A549 (cell line): ENCODE measurements at regions not wholly inside any gene's neighbourhood (a gene's known extent, or its start where the extent isn't known, plus 50 kb on each side); places are given as distances from the start of the nearest gene placed in this dataset.

Source experiments
- ATAC-seq, 2 experiments: fragments of 200-7000 bp in 1 of 2; fragments of >200 bp in 1 of 2; cut with Nextera tagmentation in 1 of 2; cut with Tn5 transposase in 1 of 2; 3 replicates each; pipeline versions ENCODE4 v1.8.0 to v1.9.1; 2018 to 2020; ENCODE audit warnings: mild to moderate bottlenecking in 1 of 2, moderate library complexity in 1 of 2
- CTCF ChIA-PET: fragments of 300-600 bp; sonication (Branson Sonifier 250); formaldehyde crosslinking; extraction: SDS; loops from one replicate; lab custom pipeline; 2021; ENCODE audit warnings: antibody characterized with exemption, inconsistent platforms; lab: Yijun Ruan, JAX
- POLR2A ChIA-PET: fragments of 350-600 bp; formaldehyde crosslinking; extraction: SDS; loops from one replicate; lab custom pipeline; 2021; ENCODE audit warnings: antibody characterized with exemption, inconsistent platforms; lab: Yijun Ruan, JAX
- DNase-seq, 2 experiments: peaks; one replicate each; pipeline versions ENCODE4 v3.0.0 to v3.0.0-alpha.2; 2011 to 2016; ENCODE audit warnings: low read depth in 1 of 2, low spot score in 1 of 2
- FAIRE-seq: peaks from 2 replicates; lab custom pipeline; 2011; peaks lifted over from hg19 to GRCh38; lab: Jason Lieb, UNC
- H3K27ac ChIP-seq, 2 experiments: fragments of >200 bp; sonication (Bioruptor Twin); formaldehyde crosslinking; 3 replicates each; pipeline ENCODE4 v1.5.1; 2016 to 2017
- H3K4me1 ChIP-seq: fragments of >200 bp; sonication (Bioruptor Twin); formaldehyde crosslinking; 3 replicates; pipeline ENCODE4 v1.6.1; 2016
- H3K4me2 ChIP-seq: fragments of >200 bp; sonication (Bioruptor Twin); formaldehyde crosslinking; 3 replicates; pipeline ENCODE4 v1.6.1; 2016
- H3K4me3 ChIP-seq: fragments of >200 bp; sonication (Bioruptor Twin); formaldehyde crosslinking; 3 replicates; pipeline ENCODE4 v1.5.1; 2016
- H3K9me3 ChIP-seq: fragments of >200 bp; sonication (Bioruptor Twin); formaldehyde crosslinking; 3 replicates; pipeline ENCODE4 v1.6.1; 2016
- CBX2 ChIP-seq: fragments of 200-600 bp; sonication (generic); IDR thresholded peaks from 2 replicates; pipeline ENCODE4 v1.6.1; 2016; ENCODE audit warnings: low read depth, mild to moderate bottlenecking, borderline replicate concordance
- ELK1 ChIP-seq: fragments of 150-350 bp; IDR thresholded peaks from 2 replicates; pipeline ENCODE4 v1.6.1; 2014; ENCODE audit warnings: low read depth, mild to moderate bottlenecking, low read length
- FOSB ChIP-seq: fragments of 250-450 bp; sonication (Bioruptor Pico); IDR thresholded peaks from 2 replicates; pipeline ENCODE4 v1.5.0; 2020; ENCODE audit warnings: mild to moderate bottlenecking, moderate library complexity
- HDAC2 ChIP-seq: fragments of 200-600 bp; sonication (generic); IDR thresholded peaks from 2 replicates; pipeline ENCODE4 v1.6.1; 2016
- HES2 ChIP-seq: fragments of >200 bp; sonication (Bioruptor Twin); formaldehyde crosslinking; IDR thresholded peaks from 2 replicates; pipeline ENCODE4 v1.6.1; 2016
- HOXA7 ChIP-seq: fragments of 250-450 bp; sonication (Bioruptor Pico); IDR thresholded peaks from 2 replicates; pipeline ENCODE4 v1.5.0; 2020; ENCODE audit warnings: mild to moderate bottlenecking, moderate library complexity
- HOXB5 ChIP-seq: fragments of 250-450 bp; sonication (Bioruptor Pico); IDR thresholded peaks from 2 replicates; pipeline ENCODE4 v1.5.0; 2020; ENCODE audit warnings: mild to moderate bottlenecking, moderate library complexity
- KDM1A ChIP-seq: fragments of 200-600 bp; sonication (generic); IDR thresholded peaks from 2 replicates; pipeline ENCODE4 v1.6.1; 2016; ENCODE audit warnings: low read depth, mild to moderate bottlenecking
- KDM5A ChIP-seq: fragments of 200-600 bp; sonication (generic); IDR thresholded peaks from 2 replicates; pipeline ENCODE4 v1.6.1; 2016; ENCODE audit warnings: antibody characterized with exemption, mild to moderate bottlenecking
- MAFK ChIP-seq: fragments of 450-650 bp; IDR thresholded peaks from 2 replicates; pipeline ENCODE4 v1.6.1; 2014; ENCODE audit not compliant: partially characterized antibody
- MAX ChIP-seq: IDR thresholded peaks from 2 replicates; pipeline ENCODE4 v1.6.1; 2012
- MAZ ChIP-seq: fragments of 150-350 bp; IDR thresholded peaks from 2 replicates; pipeline ENCODE4 v1.6.1; 2014; ENCODE audit warnings: antibody characterized with exemption, low read depth, low read length, borderline replicate concordance
- PBX3 ChIP-seq: IDR thresholded peaks from 2 replicates; pipeline ENCODE4 v1.6.1; 2012
- POLR2A ChIP-seq: IDR thresholded peaks from 2 replicates; pipeline ENCODE4 v1.6.1; 2012; ENCODE audit warnings: mild to moderate bottlenecking, low read length
- RARB ChIP-seq: fragments of 250-450 bp; sonication (Bioruptor Pico); IDR thresholded peaks from 2 replicates; pipeline ENCODE4 v1.8.0; 2021; ENCODE audit warnings: mild to moderate bottlenecking, moderate library complexity
- RCOR1 ChIP-seq: fragments of 150-350 bp; IDR thresholded peaks from 2 replicates; pipeline ENCODE4 v1.6.1; 2014; ENCODE audit warnings: antibody characterized with exemption, low read length, low read depth
- REST ChIP-seq: fragments of 200-600 bp; sonication (generic); IDR thresholded peaks from 2 replicates; pipeline ENCODE4 v1.6.1; 2016; ENCODE audit warnings: antibody characterized with exemption, mild to moderate bottlenecking, moderate library complexity
- RFX5 ChIP-seq: fragments of 450-650 bp; IDR thresholded peaks from 2 replicates; pipeline ENCODE4 v1.7.1; 2014; ENCODE audit warnings: antibody characterized with exemption, mild to moderate bottlenecking, moderate library complexity
- ZC3H11A ChIP-seq: fragments of 450-650 bp; IDR thresholded peaks from 2 replicates; pipeline ENCODE4 v1.6.1; 2014; ENCODE audit warnings: antibody characterized with exemption, mild to moderate bottlenecking
- ZFP36 ChIP-seq: fragments of 450-650 bp; IDR thresholded peaks from 2 replicates; pipeline ENCODE4 v1.6.1; 2014; ENCODE audit warnings: borderline replicate concordance; ENCODE audit not compliant: partially characterized antibody
- ZNF302 ChIP-seq: fragments of 250-450 bp; sonication (Bioruptor Pico); IDR thresholded peaks from 2 replicates; pipeline ENCODE4 v1.9.0; 2021; ENCODE audit warnings: inconsistent platforms, mild to moderate bottlenecking, moderate library complexity
- ZSCAN20 ChIP-seq: fragments of 250-450 bp; sonication (Bioruptor Pico); IDR thresholded peaks from 2 replicates; pipeline ENCODE4 v1.8.0; 2022; ENCODE audit warnings: mild to moderate bottlenecking, moderate library complexity
- WGBS: methylation state at CpG from one replicate; pipeline ENCODE4 v1.1.6; 2017; ENCODE audit errors: missing lambda C conversion rate; 5-methylcytosine and 5-hydroxymethylcytosine counted together

- ATAC-seq (no peak), DNase-seq (no peak), FAIRE-seq (no peak)
- Histone ChIP-seq H3K27ac (no peak overlapping the region), H3K4me3 (no peak overlapping the region), H3K4me2 (no peak overlapping the region), H3K9me3 (no peaks in the 10 kb centered on the region), H3K4me1 (no peaks in the 10 kb centered on the region)
- ChIA-PET POLR2A (no interaction called here), CTCF (no interaction called here)
- TF ChIP-seq REST (no peak), ZFP36 (no peak), HOXA7 (CRISPR knock-in tag) (no peak), CBX2 (no peak), KDM1A (no peak), MAX (no peak), ELK1 (no peak), KDM5A (no peak), ZNF302 (CRISPR knock-in tag) (no peak), HDAC2 (no peak), HES2 (no peak), ZSCAN20 (CRISPR knock-in tag) (no peak), ZC3H11A (no peak), POLR2A (no peak), PBX3 (no peak), HOXB5 (CRISPR knock-in tag) (no peak), RFX5 (no peak), RCOR1 (no peak), MAFK (no peak), RARB (CRISPR knock-in tag) (no peak)
- 0% methylated on average over 1 of the region's 1 CpG for WGBS
These were observed 616.2 kb downstream of the RWDD3 start for GRCh38 chr1:95850165-95850649.

- FAIRE-seq (no peak), DNase-seq (no peak), ATAC-seq (no peak)
- no peak overlapping the region for H3K27ac ChIP-seq
- ChIA-PET CTCF (no interaction called here), POLR2A (no interaction called here)
- TF ChIP-seq FOSB (no peak), MAZ (no peak), RFX5 (peak; percentile 72)
- no peak overlapping the region for H3K4me3 ChIP-seq
- no peaks in the 10 kb centered on the region for H3K9me3 ChIP-seq
- H3K4me1 ChIP-seq = no peaks in the 10 kb centered on the region
- H3K4me2 ChIP-seq = no peak overlapping the region
- 15% methylated on average over 3 of the region's 3 CpGs for WGBS
These were observed 616.8 kb downstream of the RWDD3 start for GRCh38 chr1:95850763-95851162.
